ENCODE measurements at regions not wholly inside any gene's neighbourhood (a gene's known extent, or its start where the extent isn't known, plus 50 kb on each side); places are given as distances from the start of the nearest gene placed in this dataset.

GRCh38 chr9:3675946-3676345 lies 150.1 kb upstream of the RFX3 start:
- 96% methylated on average over 2 of the region's 2 CpGs for WGBS
- DNase-seq (ENCODE audit: low spot score): no peak
- TF ChIP-seq FOXA2 (IDR thresholded peaks at IDR 0.05) (no peak), GABPA (IDR thresholded peaks at IDR 0.05 in 1 of 2, conservative IDR thresholded peaks at IDR 0.05 in 1 of 2) (no peak), YY1 (IDR thresholded peaks at IDR 0.05) (no peak), TAF1 (conservative IDR thresholded peaks at IDR 0.05) (no peak), NR2F2 (IDR thresholded peaks at IDR 0.05) (no peak), SP1 (IDR thresholded peaks at IDR 0.05) (no peak)
- TF ChIP-seq, protein P1, sequence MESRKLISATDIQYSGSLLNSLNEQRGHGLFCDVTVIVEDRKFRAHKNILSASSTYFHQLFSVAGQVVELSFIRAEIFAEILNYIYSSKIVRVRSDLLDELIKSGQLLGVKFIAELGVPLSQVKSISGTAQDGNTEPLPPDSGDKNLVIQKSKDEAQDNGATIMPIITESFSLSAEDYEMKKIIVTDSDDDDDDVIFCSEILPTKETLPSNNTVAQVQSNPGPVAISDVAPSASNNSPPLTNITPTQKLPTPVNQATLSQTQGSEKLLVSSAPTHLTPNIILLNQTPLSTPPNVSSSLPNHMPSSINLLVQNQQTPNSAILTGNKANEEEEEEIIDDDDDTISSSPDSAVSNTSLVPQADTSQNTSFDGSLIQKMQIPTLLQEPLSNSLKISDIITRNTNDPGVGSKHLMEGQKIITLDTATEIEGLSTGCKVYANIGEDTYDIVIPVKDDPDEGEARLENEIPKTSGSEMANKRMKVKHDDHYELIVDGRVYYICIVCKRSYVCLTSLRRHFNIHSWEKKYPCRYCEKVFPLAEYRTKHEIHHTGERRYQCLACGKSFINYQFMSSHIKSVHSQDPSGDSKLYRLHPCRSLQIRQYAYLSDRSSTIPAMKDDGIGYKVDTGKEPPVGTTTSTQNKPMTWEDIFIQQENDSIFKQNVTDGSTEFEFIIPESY (IDR thresholded peaks at IDR 0.05): no peak

GRCh38 chr9:3674561-3674960 lies 148.8 kb upstream of the RFX3 start:
- no peaks in the 10 kb centered on the region for H3K36me3 ChIP-seq (ENCODE audit: control insufficient read depth in 4 of 4, insufficient read depth in 3 of 4, low read depth in 1 of 4, low read length in 3 of 4)
- H3K4me1 ChIP-seq (ENCODE audit: control insufficient read depth in 4 of 4, insufficient read depth in 4 of 4, low read length in 3 of 4): no peaks in the 10 kb centered on the region
- TF ChIP-seq FOXA1 (IDR thresholded peaks at IDR 0.05): no peak
- TF ChIP-seq GABPA (IDR thresholded peaks at IDR 0.05 in 1 of 2, conservative IDR thresholded peaks at IDR 0.05 in 1 of 2): no peak
- no peak for TF ChIP-seq YY1 (IDR thresholded peaks at IDR 0.05)
- TF ChIP-seq NR2F2 (IDR thresholded peaks at IDR 0.05): no peak
- no peak for TF ChIP-seq EGR1 (IDR thresholded peaks at IDR 0.05; ENCODE audit: low read depth in 2 of 2)
- TF ChIP-seq HNF4G (IDR thresholded peaks at IDR 0.05): no peak
- TF ChIP-seq RAD21 (IDR thresholded peaks at IDR 0.05): no peak
- TF ChIP-seq SP1 (IDR thresholded peaks at IDR 0.05): no peak
- no peak for TF ChIP-seq JUND (IDR thresholded peaks at IDR 0.05)
- TF ChIP-seq, protein P1 (IDR thresholded peaks at IDR 0.05): no peak
- no peak for TF ChIP-seq HNF4A (conservative IDR thresholded peaks at IDR 0.05)
- TF ChIP-seq RXRA (IDR thresholded peaks at IDR 0.05): no peak
- TF ChIP-seq CTCF (IDR thresholded peaks at IDR 0.05; ENCODE audit: low read depth, low read length, missing input control): no peak
- TF ChIP-seq, protein P2, sequence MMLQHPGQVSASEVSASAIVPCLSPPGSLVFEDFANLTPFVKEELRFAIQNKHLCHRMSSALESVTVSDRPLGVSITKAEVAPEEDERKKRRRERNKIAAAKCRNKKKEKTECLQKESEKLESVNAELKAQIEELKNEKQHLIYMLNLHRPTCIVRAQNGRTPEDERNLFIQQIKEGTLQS (IDR thresholded peaks at IDR 0.05): no peak
- TF ChIP-seq TAF1 (conservative IDR thresholded peaks at IDR 0.05): no peak
- no peak for TF ChIP-seq REST (IDR thresholded peaks at IDR 0.05)
- no peak for TF ChIP-seq FOXA2 (IDR thresholded peaks at IDR 0.05)
- H3K4me3 ChIP-seq (ENCODE audit: low read depth in 1 of 3, low read length in 3 of 3): no peak overlapping the region
- WGBS: 92% methylated on average over 5 of the region's 5 CpGs
- H3K27me3 ChIP-seq (ENCODE audit: control insufficient read depth in 4 of 4, insufficient read depth in 4 of 4, low read length in 3 of 4): no peaks in the 10 kb centered on the region
- no peak overlapping the region for H3K27ac ChIP-seq (ENCODE audit: low read depth in 1 of 2, low read length in 2 of 2)
- DNase-seq (ENCODE audit: low spot score): no peak
- H3K9ac ChIP-seq (ENCODE audit: low read depth in 1 of 2, low read length in 2 of 2): no peak overlapping the region
- no peaks in the 10 kb centered on the region for H3K9me3 ChIP-seq (ENCODE audit: control insufficient read depth in 4 of 4, low read length in 3 of 4)

More at GRCh38 chr9:3675946-3676345, 150.1 kb upstream of the RFX3 start:
- Histone ChIP-seq H3K9ac (ENCODE audit: low read depth in 1 of 2, low read length in 2 of 2) (no peak overlapping the region), H3K4me1 (ENCODE audit: control insufficient read depth in 4 of 4, insufficient read depth in 4 of 4, low read length in 3 of 4) (no peaks in the 10 kb centered on the region), H3K9me3 (ENCODE audit: control insufficient read depth in 4 of 4, low read length in 3 of 4) (no peaks in the 10 kb centered on the region), H3K27me3 (ENCODE audit: control insufficient read depth in 4 of 4, insufficient read depth in 4 of 4, low read length in 3 of 4) (no peaks in the 10 kb centered on the region), H3K27ac (ENCODE audit: low read depth in 1 of 2, low read length in 2 of 2) (no peak overlapping the region), H3K36me3 (ENCODE audit: control insufficient read depth in 4 of 4, insufficient read depth in 3 of 4, low read depth in 1 of 4, low read length in 3 of 4) (no peaks in the 10 kb centered on the region), H3K4me3 (ENCODE audit: low read depth in 1 of 3, low read length in 3 of 3) (no peak overlapping the region)

Data from liver (tissue), 8 donors.